GM12864 (cell line): ENCODE measurements at regions not wholly inside any gene's neighbourhood (a gene's known extent, or its start where the extent isn't known, plus 50 kb on each side); places are given as distances from the start of the nearest gene placed in this dataset.

Experiments
- DNase-seq: peaks from one replicate; pipeline ENCODE4 v3.0.0-alpha.2; 2011; ENCODE audit warnings: low read depth
- H3K4me3 ChIP-seq: 2 replicates; pipeline ENCODE4 v1.5.1; 2011; ENCODE audit warnings: mild to moderate bottlenecking, low read depth, low read length, control low read depth
- CTCF ChIP-seq: IDR thresholded peaks from 2 replicates; pipeline ENCODE4 v1.5.1; 2011; ENCODE audit warnings: low read depth, mild to moderate bottlenecking, moderate library complexity, low read length, control low read depth, inconsistent platforms; ENCODE audit errors: missing control alignments

GRCh38 chr4:174157106-174157607 is 126.3 kb downstream of the FBXO8 start:
- DNase-seq = no peak
- H3K4me3 ChIP-seq = no peak overlapping the region
- TF ChIP-seq CTCF = no peak

DNA sequence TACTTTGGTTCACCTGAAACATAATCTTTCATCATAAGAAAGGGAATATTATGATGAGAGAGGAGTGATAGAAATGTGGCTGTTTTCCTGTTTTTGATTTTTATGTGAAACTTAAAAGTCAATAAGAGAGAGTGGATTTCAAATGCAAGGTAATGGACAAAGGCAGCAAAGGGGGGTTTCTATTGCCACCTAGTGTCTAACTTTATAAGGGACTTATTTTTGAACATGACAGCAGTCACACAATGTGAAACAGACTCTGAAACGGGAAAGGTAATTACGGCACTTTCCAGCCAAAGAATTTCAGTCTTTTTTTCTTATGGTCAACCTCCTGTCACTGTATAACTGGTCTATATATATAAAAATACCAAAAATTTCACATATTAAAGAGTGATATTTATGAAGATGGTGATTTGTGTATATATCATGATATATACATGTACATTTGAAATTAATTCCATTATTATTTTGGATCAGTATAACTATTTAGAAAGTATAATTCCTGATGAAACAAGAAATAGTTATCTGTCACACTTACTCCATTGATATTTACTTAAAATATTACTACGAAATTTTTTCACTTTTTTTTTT is 127.1 kb downstream of the FBXO8 start:
- peak; percentile 2 for DNase-seq
- H3K4me3 ChIP-seq = no peak overlapping the region
- TF ChIP-seq CTCF = peak; percentile 65

DNA sequence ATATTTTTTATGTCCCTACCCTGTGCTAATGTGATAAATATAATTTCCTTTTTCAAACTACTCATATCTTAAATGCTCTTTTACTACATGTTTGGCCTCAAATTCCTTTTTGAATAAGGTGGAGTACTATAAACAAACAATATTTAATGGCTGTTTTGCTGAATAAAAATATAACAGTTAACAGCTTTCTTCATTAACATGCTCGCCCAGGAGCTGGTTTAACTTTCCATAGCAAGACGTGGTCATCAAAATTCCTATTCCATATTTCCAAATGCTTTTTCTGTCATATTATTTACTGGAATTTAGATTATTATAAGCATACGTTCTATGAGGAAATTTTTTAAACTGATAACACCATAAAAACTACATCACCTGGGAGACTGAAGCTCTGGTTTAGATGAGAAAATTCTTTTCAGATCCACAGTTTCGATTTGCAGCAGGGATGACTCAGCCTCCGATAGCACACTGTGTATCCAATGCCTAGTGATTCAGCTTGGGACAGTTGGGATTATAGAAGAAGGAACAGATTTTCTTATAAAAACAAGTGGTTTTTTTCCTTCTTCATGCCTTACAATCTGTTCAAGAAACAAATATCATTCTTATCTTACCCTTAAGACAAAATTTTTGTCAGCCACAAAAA is 129.1 kb downstream of the FBXO8 start:
- DNase-seq = no peak
- H3K4me3 ChIP-seq = no peak overlapping the region

GRCh38 chr4:174152717-174153466 is 130.6 kb downstream of the FBXO8 start:
- DNase-seq = no peak
- H3K4me3 ChIP-seq = no peak overlapping the region
- no peak for TF ChIP-seq CTCF

More for the DNA sequence above, 129.1 kb downstream of the FBXO8 start:
- no peak for TF ChIP-seq CTCF

- no peak for DNase-seq
- no peak for TF ChIP-seq CTCF
- no peak overlapping the region for H3K4me3 ChIP-seq
These were observed 135.6 kb downstream of the FBXO8 start for GRCh38 chr4:174147863-174148262.

- DNase-seq = no peak
- TF ChIP-seq CTCF = no peak
- H3K4me3 ChIP-seq = no peak overlapping the region
These were observed 139.4 kb downstream of the FBXO8 start for GRCh38 chr4:174144106-174144505.
